ENCODE measurements at regions not wholly inside any gene's neighbourhood (a gene's known extent, or its start where the extent isn't known, plus 50 kb on each side); places are given as distances from the start of the nearest gene placed in this dataset.

DNA sequence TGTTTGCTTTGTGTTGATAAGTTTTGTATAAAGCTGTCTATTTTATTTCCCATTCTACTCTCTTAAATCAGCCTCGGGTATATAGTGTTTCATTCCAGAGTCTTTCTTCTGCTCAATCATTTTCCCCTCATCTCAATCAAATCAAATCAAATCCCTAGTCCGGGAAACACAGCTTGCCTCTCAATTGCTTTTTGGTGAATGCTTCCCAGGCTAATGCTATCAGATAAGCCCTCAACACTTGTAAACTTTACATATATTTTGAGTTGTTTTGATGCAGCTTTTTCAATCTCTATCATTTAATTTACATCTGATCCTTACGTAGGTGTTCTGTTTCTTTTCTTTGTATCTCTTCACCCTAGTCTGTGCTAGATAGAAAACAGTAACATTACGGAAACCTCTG lies 416.7 kb upstream of the PDE3A start:
- no peak for TF ChIP-seq CTCF (IDR thresholded peaks at IDR 0.05; ENCODE audit: extremely low read depth, missing control alignments)

DNA sequence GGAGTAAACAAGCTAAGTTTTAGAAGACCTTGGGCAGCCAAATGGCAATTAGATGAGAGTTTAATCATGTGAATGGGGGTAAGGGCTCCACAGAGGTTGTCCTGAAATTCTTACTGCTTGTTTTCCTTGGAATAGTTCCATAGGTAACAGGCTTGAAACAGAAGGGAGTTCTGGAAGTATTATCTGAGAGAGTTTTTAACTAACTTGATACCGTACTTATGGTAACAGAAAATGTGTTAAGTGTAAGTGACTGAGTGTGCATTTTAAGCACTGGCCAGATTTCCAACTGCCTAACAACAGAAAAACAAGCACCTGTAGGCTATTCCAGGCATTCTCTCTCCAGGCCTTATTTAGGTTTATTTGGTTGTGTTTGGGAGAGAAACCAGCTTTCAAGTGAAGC lies 414.6 kb upstream of the PDE3A start:
- TF ChIP-seq CTCF (IDR thresholded peaks at IDR 0.05; ENCODE audit: extremely low read depth, missing control alignments): no peak
- no peak for DNase-seq (ENCODE audit: low spot score)

More for the DNA sequence above, 416.7 kb upstream of the PDE3A start:
- no peak for DNase-seq (ENCODE audit: low spot score)

GRCh38 chr12:19954163-19954562 lies 414.2 kb upstream of the PDE3A start:
- no peak for DNase-seq (ENCODE audit: low spot score)
- no peak for TF ChIP-seq CTCF (IDR thresholded peaks at IDR 0.05; ENCODE audit: extremely low read depth, missing control alignments)

GRCh38 chr12:19957308-19958125 lies 410.8 kb upstream of the PDE3A start:
- no peak for TF ChIP-seq CTCF (IDR thresholded peaks at IDR 0.05; ENCODE audit: extremely low read depth, missing control alignments)
- no peak for DNase-seq (ENCODE audit: low spot score)

- no peak for DNase-seq (ENCODE audit: low spot score)
- no peak for TF ChIP-seq CTCF (IDR thresholded peaks at IDR 0.05; ENCODE audit: extremely low read depth, missing control alignments)
Observed at GRCh38 chr12:19958389-19958788, 409.9 kb upstream of the PDE3A start.

DNA sequence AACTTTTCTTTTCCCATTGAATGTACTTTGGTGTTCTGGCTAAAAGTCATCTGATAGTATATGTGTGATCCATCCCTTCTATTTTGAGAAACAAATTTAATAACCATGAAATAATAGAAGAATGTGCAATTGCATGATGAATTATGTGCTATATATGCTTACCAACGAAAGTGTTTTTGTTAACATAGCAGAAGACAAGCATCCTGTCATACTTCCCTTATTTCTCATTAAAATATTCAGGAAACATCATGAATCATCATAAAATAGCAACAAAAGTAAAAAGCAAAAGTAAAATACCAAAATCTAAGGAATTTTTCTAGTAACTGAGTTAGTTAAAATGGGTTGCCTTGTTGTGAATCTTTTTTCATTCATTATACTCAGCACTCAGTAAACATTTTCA lies 409.0 kb upstream of the PDE3A start:
- no peak for DNase-seq (ENCODE audit: low spot score)
- no peak for TF ChIP-seq CTCF (IDR thresholded peaks at IDR 0.05; ENCODE audit: extremely low read depth, missing control alignments)

DNA sequence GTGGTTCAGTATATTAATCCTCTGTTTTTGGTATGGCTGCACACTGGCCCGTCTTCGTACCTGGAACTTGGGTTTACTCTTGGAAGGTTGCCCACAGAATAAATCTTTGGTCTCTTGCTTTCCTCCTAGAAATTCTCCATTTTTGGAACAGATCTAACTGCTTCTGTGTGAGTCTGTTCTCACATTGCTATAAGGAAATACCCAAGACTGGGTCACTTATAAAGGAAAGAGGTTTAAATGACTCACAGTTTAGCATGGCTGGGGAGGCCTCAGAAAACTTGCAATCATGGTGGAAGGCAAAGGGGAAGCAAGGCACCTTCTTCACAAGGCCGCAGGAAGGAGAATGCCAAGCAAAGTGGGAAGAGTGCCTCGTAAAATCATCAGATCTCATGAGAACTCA lies 407.8 kb upstream of the PDE3A start:
- no peak for DNase-seq (ENCODE audit: low spot score)
- no peak for TF ChIP-seq CTCF (IDR thresholded peaks at IDR 0.05; ENCODE audit: extremely low read depth, missing control alignments)
